GM21360 (cell line): ENCODE measurements at regions not wholly inside any gene's neighbourhood (a gene's known extent, or its start where the extent isn't known, plus 50 kb on each side); places are given as distances from the start of the nearest gene placed in this dataset.

ENCODE experiments used
- ATAC-seq: cut with Tn5 transposase; IDR thresholded peaks from one replicate; pipeline ENCODE4 v1.9.1; 2021; ENCODE audit warnings: mild to moderate bottlenecking, moderate library complexity; ENCODE audit not compliant: unreplicated experiment

GRCh38 chr2:122886479-122887145, 1131.2 kb downstream of the TSN start:
- no peak for ATAC-seq

DNA sequence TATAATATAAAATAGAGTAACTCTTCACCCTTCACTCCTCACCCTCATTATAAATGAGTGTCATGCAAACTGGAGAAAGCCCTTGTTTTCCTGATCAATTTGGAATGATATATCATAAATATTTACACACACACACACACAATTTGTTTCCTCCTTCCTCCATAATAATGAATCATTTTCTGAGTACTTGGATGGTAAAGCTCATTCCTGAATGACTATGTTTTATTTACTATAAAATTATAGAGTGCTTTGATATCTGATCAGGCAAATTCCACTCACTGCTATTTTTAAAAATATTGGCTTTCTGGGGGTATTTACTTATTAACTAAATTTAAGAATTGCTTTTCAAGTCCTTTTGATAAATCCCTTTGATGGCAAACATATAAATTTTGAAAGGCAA, 1125.5 kb upstream of the CNTNAP5 start:
- no peak for ATAC-seq

DNA sequence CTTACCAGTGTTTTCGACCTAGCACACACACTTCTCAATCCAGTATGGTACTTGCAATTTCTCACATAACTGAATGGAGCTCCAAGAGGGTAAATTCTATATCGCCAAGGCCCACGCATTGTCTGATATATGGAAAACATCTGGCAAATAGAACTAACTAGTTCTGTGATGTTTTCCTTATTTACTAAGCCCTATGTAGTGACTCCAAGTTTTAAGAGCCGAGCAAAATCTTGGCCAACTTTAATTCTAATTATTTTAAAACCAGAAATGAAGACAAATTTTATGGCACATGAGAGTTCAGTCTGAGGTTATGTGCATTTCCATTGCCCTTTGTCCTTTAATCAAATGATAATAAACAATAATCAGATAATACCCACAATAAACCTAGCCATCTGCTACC, 1119.7 kb upstream of the CNTNAP5 start:
- ATAC-seq = no peak

GRCh38 chr2:122908159-122908558, 1116.9 kb upstream of the CNTNAP5 start:
- no peak for ATAC-seq

DNA sequence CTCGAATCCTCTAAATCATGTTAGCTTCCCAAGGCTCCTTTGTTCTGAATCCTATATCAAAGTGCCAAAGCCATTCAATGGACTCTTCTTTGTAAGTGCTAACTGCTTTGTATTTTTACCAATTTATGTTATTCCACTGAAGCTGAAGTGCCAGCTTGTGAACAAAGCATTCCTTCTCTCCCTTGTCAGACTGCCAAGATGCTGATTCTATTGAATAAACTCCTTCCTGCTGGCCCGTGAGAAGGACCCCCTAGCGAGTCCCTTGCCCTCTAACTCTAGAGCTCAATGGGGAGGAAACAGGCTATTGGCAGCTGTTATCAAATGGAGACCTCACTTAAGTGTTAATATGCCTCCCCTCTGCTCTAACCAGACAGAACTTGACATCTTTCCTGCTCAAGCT, 1097.9 kb upstream of the CNTNAP5 start:
- ATAC-seq = no peak

- no peak for ATAC-seq
These were observed 1097.2 kb upstream of the CNTNAP5 start for GRCh38 chr2:122927710-122928557.

GRCh38 chr2:122929347-122929746, 1095.7 kb upstream of the CNTNAP5 start:
- ATAC-seq = no peak

DNA sequence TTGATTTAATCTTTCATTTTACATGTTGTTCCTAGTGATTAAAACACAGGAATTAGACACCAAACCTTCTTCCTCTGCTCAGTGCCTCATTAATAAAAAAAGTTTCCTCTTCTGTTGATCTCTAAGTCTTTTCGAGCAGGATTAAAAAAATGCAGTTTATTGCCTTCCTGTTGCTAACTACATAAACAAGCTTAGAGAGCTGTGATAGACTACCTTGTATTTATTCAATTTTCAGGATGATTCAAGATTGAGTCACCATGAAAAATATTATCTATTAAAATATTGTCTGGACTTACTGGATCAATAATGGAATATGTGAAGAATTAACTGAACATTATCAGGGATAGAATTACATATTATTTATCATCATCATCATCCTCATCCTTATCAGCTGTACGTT, 1089.6 kb upstream of the CNTNAP5 start:
- no peak for ATAC-seq

DNA sequence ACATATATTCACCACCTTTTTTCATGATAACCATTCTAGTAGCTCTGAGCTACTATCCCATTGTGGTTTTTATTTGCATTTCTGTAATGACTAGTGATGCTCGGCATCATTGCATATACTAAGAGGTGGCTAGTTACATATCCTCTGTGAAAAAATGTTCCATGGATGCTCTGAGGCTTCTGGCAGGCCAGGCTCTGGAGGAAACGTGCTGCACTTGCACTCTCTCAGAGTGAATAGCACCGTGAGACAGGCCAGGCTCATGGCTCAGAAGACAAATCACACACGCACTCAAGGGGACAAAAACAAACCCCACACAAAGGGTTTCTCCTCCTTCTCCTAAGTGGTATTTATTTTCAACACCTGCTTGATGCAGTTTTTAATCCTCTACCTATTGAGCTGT, 1085.3 kb upstream of the CNTNAP5 start:
- no peak for ATAC-seq

DNA sequence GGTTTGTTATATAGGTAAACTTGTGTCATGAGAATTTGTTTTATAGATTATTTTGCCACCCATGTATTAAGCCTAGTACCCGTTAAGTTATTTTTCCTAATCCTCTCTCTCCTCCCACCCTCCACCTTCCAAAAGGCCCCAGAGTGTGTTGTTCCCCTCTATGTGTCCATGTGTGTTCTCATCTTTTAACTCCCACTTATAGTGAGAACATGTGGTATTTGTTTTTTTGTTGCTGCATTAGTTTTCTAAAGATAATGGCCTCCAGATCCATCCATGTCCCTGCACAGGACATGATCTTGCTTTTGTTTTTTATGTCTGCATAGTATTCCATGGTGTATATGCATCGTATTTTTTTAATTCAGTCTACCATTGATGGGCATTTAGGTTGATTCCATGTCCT, 1075.6 kb upstream of the CNTNAP5 start:
- no peak for ATAC-seq

DNA sequence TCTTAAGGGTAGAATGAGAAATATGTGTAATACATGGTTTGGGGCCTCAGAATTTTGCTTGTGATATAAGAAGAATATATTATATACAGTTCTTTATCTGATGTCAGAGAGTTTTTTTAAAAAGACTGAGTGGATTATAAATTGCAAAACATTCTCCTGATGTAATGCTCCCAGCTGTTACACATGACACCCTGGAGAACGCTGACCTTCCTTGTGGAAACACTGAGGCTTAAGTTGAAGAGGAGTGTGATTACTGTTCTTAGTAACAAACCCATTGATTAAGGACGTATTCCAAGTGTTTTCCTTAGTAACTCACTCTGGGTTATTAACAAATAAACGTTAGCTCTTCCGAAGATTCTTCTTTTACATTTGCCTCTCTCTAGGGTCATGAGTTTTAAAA, 1069.3 kb upstream of the CNTNAP5 start:
- ATAC-seq = no peak

DNA sequence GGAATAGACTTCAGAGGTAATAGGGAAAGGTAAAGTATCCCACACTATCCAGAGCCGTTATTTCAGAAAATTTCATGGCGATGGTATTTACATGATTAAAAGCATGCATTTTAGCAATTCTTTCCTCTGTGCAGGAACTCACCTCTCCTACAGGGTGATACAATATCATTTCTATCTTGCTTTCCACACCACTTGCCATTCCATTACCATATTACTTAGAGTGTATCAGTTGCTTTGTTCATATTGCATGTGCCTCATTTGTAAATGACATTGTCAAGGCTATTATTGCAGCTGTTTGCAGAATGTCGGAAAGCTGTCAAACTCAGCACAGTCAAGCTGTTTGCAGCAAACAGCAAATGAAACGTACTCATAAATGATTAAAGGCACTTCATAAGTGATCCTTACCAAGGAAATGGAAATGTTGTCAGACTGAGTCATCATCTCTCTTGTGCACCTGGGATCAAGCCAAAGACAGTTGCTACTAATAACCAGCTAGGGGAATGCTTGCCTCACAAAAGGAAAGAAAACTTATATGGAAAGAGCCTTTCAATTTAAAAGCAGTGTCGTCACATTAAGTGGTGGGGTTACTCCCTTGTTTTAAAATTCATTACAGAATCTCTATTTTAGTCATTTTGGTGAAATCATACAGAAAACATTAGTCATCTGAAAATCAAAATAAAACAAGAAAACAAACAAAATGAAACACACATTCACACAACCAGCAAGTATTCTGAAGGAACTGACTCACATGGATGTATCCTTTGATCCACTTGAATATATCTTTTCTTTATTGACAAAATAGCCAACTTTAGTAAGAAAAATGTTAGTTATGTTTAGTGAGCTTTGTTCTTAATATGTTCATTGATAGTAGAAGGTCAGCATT, 1064.1 kb upstream of the CNTNAP5 start:
- no peak for ATAC-seq

DNA sequence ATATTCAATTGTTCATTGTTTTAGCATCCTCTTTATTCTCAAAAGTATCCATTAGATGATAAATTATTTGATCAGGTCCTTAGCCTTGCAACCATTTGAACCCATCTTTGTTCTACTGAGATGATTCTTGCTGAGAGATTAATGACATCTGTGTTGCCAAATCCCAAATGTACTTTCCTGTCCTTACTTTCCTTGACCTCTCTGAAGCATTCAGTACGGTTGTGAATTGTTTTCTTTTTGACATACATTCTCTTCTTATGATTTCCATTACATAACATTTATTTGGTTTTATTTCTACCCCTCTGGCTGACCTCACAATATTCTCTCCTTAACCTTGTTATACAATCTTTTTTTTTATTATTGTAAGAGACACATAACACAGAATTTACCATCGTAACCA, 1058.6 kb upstream of the CNTNAP5 start:
- no peak for ATAC-seq

- ATAC-seq = no peak
These were observed 1047.5 kb upstream of the CNTNAP5 start for GRCh38 chr2:122977580-122977979.

GRCh38 chr2:122980671-122981070, 1044.4 kb upstream of the CNTNAP5 start:
- ATAC-seq = no peak

GRCh38 chr2:122982936-122983335, 1042.2 kb upstream of the CNTNAP5 start:
- no peak for ATAC-seq

DNA sequence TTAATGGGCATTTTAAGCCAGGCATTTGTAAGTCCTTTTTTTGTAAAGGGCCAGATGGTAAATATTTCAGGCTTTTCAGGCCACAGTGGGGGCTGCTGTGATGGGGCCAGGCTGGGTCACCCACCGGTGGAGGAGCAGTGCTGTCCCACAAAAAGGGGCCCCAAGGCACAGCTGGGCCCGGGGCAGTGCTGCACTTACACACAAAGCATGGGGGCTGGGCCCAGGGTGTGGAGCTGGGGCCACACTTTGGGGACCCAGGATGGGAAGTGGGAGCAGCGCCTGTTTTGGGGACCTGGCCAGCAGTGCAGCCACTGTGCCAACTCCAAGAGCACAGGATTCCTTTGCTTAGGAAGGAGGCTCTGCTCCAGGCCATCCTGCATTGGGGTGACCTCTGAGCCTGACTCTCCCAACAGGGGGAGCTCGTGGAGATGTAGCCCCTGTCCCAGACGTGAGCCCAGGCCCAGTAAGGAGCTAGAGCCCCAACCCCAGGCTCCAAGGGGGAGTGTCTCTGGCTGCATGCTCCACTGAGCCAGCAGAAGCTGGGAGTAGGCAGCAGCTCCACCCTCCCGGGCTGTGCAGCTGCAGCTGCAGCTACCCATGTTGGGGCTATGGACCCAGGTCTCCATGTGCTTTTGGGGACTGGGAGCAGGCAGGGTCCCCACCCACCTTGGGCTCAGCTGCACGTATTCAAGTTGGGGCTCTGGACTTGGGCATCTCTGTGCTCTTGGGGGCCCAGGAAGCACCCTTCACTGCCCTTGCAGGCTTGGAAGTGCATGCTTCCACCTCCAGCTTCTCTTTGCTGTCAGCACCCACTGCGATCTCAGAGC, 1036.5 kb upstream of the CNTNAP5 start:
- ATAC-seq = no peak

DNA sequence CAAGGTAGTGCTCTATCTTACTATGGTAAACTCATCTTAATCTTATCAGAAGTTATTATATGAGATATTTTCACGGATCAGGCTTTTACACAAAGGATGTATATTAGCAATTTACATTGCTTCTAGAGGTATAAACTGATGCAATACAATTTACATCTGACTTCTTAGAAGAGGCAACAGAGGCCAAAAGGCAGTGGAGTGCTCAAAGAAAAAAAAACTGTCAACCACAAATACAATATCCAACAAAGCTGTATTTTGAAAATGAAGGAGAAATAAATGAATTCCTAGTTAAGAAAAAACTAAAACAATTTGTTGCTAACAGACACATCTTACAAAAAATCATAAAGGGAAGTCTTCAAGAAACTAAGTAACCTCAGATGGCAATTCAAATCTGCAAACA, 1031.5 kb upstream of the CNTNAP5 start:
- no peak for ATAC-seq

GRCh38 chr2:122999258-122999657, 1025.8 kb upstream of the CNTNAP5 start:
- ATAC-seq = no peak

- no peak for ATAC-seq
These were observed 1025.3 kb upstream of the CNTNAP5 start for GRCh38 chr2:122999821-123000220.
